ENCODE measurements at regions not wholly inside any gene's neighbourhood (a gene's known extent, or its start where the extent isn't known, plus 50 kb on each side); places are given as distances from the start of the nearest gene placed in this dataset.
"Not testable (repeated sequence)": the region's sequence is repeated elsewhere in the genome, so short reads cannot be mapped to it uniquely, and the experiment has no call there.

- DNase-seq: no peak
Measured at GRCh38 chr2:224261326-224261725, 140.6 kb downstream of the FAM124B start.

GRCh38 chr2:224260372-224261020 lies 141.4 kb downstream of the FAM124B start:
- no peak for DNase-seq

GRCh38 chr2:224259831-224260230 lies 142.1 kb downstream of the FAM124B start:
- no peak for DNase-seq

GRCh38 chr2:224258059-224258458 lies 143.8 kb downstream of the FAM124B start:
- no peak for DNase-seq

- DNase-seq: no peak
Measured at GRCh38 chr2:224257156-224257555, 144.8 kb downstream of the FAM124B start.

- DNase-seq: no peak
Measured at GRCh38 chr2:224253464-224253863, 148.4 kb downstream of the FAM124B start.

GRCh38 chr2:224252631-224253030 lies 149.3 kb downstream of the FAM124B start:
- no peak for DNase-seq

- no peak for DNase-seq
Measured at GRCh38 chr2:224248944-224249371, 152.9 kb downstream of the FAM124B start.

- DNase-seq: no peak
Measured at GRCh38 chr2:224242561-224242960, 159.3 kb downstream of the FAM124B start.

GRCh38 chr2:224241812-224242211 lies 160.1 kb downstream of the FAM124B start:
- DNase-seq: no peak

GRCh38 chr2:224241001-224241400 lies 160.9 kb downstream of the FAM124B start:
- no peak for DNase-seq

GRCh38 chr2:224223851-224224555 lies 177.9 kb downstream of the FAM124B start:
- no peak for DNase-seq

GRCh38 chr2:224222974-224223373 lies 178.9 kb downstream of the FAM124B start:
- DNase-seq: no peak

GRCh38 chr2:224222291-224222690 lies 179.6 kb downstream of the FAM124B start:
- DNase-seq: no peak

GRCh38 chr2:224221455-224221913 lies 180.4 kb downstream of the FAM124B start:
- DNase-seq: no peak

GRCh38 chr2:224220586-224221255 lies 181.2 kb downstream of the FAM124B start:
- no peak for DNase-seq

GRCh38 chr2:224219781-224220180 lies 180.7 kb upstream of the SERPINE2 start:
- DNase-seq: no peak

- DNase-seq: no peak
Measured at GRCh38 chr2:224217962-224218347, 178.9 kb upstream of the SERPINE2 start.

- no peak for DNase-seq
Measured at GRCh38 chr2:224217233-224217961, 178.3 kb upstream of the SERPINE2 start.

GRCh38 chr2:224215611-224216010 lies 176.5 kb upstream of the SERPINE2 start:
- not testable (repeated sequence) for DNase-seq

- DNase-seq: no peak
Measured at GRCh38 chr2:224213396-224213795, 174.3 kb upstream of the SERPINE2 start.

- DNase-seq: no peak
Measured at GRCh38 chr2:224211791-224212190, 172.7 kb upstream of the SERPINE2 start.

- no peak for DNase-seq
Measured at GRCh38 chr2:224211181-224211480, 172.0 kb upstream of the SERPINE2 start.

All from CD4-positive, alpha-beta T cell treated with Interleukin-17A for 4 hours (primary cell).